ENCODE measurements at regions not wholly inside any gene's neighbourhood (a gene's known extent, or its start where the extent isn't known, plus 50 kb on each side); places are given as distances from the start of the nearest gene placed in this dataset.

DNA sequence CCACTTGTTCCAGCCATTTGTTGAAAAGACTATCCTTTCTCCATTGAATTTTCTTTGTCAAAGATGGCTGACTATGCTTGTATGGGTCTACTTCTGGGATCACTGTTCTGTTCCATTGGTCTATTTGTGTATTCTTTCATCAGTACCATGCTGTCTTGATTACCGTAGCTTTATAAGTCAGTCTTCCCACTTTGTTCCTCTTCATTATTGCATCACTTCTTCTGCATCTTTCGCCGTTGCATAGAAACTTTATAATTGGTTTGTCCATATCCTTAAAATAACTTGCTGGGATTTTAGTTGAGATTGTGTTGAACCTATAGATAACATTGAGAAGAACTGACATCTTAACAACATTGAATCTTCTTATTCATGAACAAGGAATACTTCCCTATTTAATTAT is 598.8 kb downstream of the TBC1D22A start:
- Histone ChIP-seq H3K4me2 (ENCODE audit: low read depth, low read length) (no peak overlapping the region), H4K5ac (ENCODE audit: low read depth, low read length) (no peak overlapping the region), H3K9me3 (ENCODE audit: control insufficient read depth, insufficient read depth, low read length) (no peaks in the 10 kb centered on the region; the same call in 1 of the 2 replicates), H2AK5ac (ENCODE audit: low read depth, low read length) (no peak overlapping the region), H3K9me1 (ENCODE audit: insufficient read depth, low read length) (no peaks in the 10 kb centered on the region), H3K79me1 (ENCODE audit: low read depth in 1 of 2, low read length in 2 of 2) (no peaks in the 10 kb centered on the region), H2BK15ac (ENCODE audit: low read depth, low read length) (no peak overlapping the region), H3K23ac (ENCODE audit: low read depth, low read length) (no peak overlapping the region), H3K27me3 (ENCODE audit: control insufficient read depth, insufficient read depth, low read length) (no peaks in the 10 kb centered on the region), H4K91ac (ENCODE audit: insufficient read depth, low read depth, low read length) (no peak overlapping the region), H3K56ac (ENCODE audit: extremely low read depth, insufficient read depth, low read length) (no peak overlapping the region), H2AFZ (replicated peaks; ENCODE audit: low read length, poor library complexity) (no peak overlapping the region), H3K4ac (ENCODE audit: low read depth, low read length) (no peak overlapping the region), H3K27ac (ENCODE audit: insufficient read depth, low read length) (no peak overlapping the region), H2BK20ac (ENCODE audit: low read depth, low read length) (no peak overlapping the region), H3K14ac (replicated peaks; ENCODE audit: low read depth, low read length) (no peak overlapping the region), H4K8ac (ENCODE audit: low read depth in 2 of 2, low read length in 2 of 2) (no peak overlapping the region), H4K20me1 (ENCODE audit: insufficient read depth, low read length) (no peaks in the 10 kb centered on the region), H3K4me1 (ENCODE audit: control insufficient read depth, insufficient read depth, low read length) (no peaks in the 10 kb centered on the region), H3K4me3 (ENCODE audit: insufficient read depth, low read depth, low read length) (no peak overlapping the region), H3K36me3 (ENCODE audit: control insufficient read depth, insufficient read depth, low read length) (no peaks in the 10 kb centered on the region), H3K18ac (ENCODE audit: low read depth, low read length) (no peak overlapping the region), H2BK5ac (ENCODE audit: low read depth, low read length, poor library complexity, severe bottlenecking) (no peak overlapping the region), H2BK120ac (ENCODE audit: low read depth, low read length) (no peak overlapping the region), H2AK9ac (replicated peaks; ENCODE audit: low read depth, low read length, poor library complexity) (no peak overlapping the region), H3K9ac (ENCODE audit: low read depth, low read length) (no peak overlapping the region)
- ChIA-PET CTCF (no interaction called here), POLR2A (ENCODE audit: unreplicated experiment) (no interaction called here)
- in situ Hi-C loops (cut with MboI; ENCODE audit: low sequenced_read_pairs), result no loop called here
- no CpG with 5 or more reads among the region's 3 CpGs for WGBS, 2 experiments (ENCODE audit: extremely low coverage in 2 of 2, insufficient read length in 1 of 2)
- dilution Hi-C loops (cut with HindIII; ENCODE audit: low sequenced_read_pairs, unreplicated experiment), result no loop called here
- intact Hi-C loops (cut with micrococcal nuclease), result no loop called here
- DNase-seq (no peak), ATAC-seq (ENCODE audit: low read depth) (no peak)
- no TSS peak for BruUV-seq (replicated peaks)
- TF ChIP-seq CEBPB (IDR thresholded peaks at IDR 0.05; ENCODE audit: low read depth, low read length) (peak; percentile 57), MXI1 (IDR thresholded peaks at IDR 0.05; ENCODE audit: borderline replicate concordance, low read depth, low read length) (no peak), FOS (IDR thresholded peaks at IDR 0.05; ENCODE audit: low read depth, low read length) (no peak)

Data from IMR-90 (cell line).